DMS53 (cell line): ENCODE measurements at regions not wholly inside any gene's neighbourhood (a gene's known extent, or its start where the extent isn't known, plus 50 kb on each side); places are given as distances from the start of the nearest gene placed in this dataset.
"Not testable (repeated sequence)": the region's sequence is repeated elsewhere in the genome, so short reads cannot be mapped to it uniquely, and the experiment has no call there.

Experiments used
- DNase-seq: peaks from one replicate; lab custom pipeline; 2025; lab: John Stamatoyannopoulos, UW

DNA sequence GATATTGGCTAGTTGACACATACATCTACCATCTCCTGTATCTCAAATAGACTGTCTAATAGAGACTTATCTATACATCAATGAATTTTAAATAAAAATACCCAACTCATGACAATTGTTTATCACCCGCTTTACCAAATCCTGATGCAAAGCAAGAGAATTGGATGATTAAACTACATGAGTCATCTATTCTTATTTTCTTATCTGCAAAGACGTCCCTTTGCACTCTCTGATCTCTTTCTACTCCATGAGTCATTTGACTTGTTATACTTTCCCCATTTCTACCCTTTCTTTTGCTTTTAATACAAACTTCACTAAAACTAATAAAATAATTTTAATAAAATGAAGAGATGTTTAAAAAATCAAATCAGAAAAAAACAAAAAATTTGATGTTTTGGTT, 261.7 kb upstream of the MAP2 start:
- DNase-seq: no peak

DNA sequence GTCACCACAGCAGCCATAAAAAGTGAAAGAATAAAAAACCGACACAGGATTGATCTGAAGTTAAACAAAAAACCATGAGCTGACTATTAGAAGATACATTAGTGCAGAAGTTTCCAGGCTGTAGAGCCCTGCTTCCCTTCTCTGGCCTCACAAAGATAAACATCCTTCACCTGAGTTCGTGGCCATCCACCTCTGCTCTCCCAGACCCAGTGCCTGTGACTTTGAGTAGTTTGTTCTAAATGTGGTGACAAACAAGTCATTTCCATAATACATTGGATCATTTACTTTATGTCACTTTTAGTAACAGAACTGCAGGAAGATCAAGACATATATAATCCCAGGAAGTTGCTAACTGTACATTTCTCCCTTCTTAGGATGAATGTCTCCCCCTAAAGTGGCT, 241.9 kb upstream of the MAP2 start:
- no peak for DNase-seq

DNA sequence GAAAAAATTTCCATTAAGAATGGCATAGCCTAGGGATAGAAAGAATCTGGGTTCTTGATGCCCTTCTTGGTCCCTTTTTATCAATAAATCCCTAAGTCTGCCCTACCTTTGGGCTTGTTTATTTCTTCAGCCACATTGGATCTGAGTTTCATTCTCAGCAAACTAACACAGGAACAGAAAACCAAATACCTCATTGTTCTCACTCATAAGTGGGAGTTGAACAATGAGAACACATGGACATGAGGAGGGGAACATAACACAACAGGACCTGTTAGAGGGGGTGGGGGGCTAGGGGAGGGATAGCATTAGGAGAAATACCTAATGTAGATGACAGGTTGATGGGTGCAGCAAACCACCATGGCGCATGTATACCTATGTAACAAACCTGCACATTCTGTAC, 237.0 kb upstream of the MAP2 start:
- peak; percentile 60 for DNase-seq

DNA sequence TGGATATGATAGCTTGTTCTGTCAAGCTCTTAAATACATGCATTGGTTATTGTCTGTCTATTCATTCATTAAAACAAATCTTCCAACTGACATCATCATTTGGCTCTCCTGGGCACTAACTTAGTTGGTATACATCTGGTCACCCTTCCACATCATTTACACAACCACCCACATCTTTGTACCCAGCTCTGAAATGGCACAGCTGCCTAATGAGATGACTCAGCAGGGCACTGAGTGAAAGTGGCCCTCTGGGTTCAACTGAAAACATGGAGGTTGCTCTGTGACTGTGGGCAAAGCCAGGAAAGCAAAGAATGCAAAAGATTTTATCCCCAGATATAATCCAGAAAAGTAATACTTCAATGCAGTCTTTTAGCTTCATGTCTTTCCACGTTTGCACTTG, 234.0 kb upstream of the MAP2 start:
- peak; percentile 61 for DNase-seq

DNA sequence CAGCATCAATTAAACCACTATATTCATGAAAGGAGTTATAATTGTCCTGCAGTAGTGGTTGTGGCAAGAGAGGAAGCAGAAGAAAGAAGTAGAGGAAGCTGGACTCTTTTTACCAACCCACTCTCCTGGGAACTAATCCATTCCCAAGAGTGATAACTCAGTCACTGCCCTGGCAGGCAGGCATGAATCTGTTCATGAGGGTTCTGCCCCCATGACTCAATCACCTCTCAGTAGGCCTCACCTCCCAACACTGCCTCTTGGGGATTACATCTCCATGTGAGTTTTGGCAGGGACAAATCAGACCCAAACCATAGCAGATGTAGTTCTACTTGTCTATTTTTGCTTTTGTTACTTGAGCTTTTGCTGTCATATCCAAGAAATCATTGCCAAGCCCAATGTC, 232.7 kb upstream of the MAP2 start:
- peak; percentile 45 for DNase-seq

DNA sequence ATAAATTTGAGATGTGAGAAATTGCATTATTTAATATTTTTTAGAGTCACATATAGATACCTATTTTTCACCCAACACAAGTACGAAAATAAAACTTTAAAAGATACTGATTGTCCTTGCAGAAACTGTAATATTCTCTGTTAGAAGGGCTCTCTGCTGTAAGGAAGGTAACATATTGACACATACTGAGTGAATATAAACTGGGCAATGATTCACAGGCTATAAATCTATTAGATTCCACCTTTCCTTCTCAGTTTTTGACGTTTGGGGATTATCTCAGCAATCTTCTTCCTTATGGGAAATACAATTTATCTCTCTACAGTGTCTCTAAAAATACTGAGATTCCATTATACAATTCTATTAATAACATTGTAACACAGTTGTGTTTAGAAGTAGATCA, 229.1 kb upstream of the MAP2 start:
- no peak for DNase-seq

DNA sequence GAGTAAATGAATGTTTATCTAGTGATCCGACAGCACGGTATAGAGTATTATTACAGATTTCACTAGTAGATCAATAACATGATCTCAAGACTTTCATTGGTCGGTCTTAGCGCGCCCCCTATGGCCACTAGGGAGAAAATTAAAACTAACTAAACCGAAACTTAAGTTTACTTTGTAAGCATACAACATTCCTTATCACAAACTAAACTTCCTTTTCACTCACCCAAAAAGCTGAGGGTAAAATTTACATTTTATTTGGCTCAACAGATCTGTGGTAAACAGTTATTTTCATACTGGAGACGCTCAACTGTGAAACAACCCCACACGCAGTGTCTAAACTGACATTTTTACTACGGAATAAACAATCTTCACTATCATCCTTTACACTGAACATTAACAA, 215.6 kb upstream of the MAP2 start:
- DNase-seq: peak; percentile 64

DNA sequence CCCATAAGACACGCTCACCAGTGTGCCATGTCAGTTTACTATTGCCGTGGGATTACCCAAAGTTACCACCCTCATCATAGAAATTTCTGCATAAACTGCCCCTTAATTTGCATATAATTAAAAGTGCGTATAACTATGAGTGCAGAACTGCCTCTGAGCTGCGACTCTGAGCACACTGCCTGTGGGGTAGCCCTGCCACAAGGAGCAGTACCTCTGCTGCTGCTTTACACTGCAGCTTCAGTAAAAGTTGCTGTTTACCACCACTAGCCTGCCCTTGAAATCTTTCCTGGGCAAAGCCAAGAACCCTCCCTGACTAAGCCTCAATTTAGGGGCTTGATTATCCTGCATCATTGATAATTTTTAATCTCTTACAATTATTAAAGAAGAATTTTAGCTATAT, 213.9 kb upstream of the MAP2 start:
- DNase-seq: no peak

DNA sequence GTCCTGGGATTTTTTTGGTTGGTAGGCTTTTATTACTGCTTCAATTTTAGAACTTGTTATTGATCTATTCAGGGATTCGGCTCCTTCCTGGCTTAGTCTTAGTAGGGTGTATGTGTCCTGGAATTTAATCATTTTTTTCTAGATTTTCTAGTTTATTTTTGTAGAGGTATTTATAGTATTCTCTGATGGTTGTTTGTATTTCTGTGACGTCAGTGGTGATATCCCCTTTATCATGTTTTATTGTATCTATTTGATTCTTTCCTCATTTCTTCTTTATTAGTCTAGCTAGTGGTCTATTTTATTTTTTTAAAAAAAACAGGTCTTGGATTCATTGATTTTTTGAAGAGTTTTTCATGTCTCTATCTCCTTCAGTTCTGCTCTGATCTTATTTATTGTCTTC, 193.3 kb upstream of the MAP2 start:
- DNase-seq: no peak

DNA sequence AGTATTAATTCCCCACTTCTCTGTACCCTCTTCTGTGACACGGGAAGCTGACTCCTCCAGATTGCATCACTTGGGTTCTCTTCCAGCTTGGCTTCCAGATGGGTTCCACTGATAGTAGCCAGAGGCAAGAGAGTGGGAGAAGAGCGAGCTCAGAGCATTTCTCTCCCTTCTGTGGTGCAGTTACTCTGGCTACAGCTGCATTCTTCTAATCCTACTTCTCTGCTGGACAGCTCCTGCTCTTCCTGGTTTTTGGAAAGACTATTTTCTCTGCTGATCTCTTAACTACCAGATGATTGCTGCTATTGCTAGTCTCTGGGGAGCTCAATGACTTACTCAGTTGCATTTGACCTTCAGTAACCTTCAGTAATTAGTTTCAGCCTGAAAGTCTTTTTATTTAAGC, 187.5 kb upstream of the MAP2 start:
- DNase-seq: no peak

DNA sequence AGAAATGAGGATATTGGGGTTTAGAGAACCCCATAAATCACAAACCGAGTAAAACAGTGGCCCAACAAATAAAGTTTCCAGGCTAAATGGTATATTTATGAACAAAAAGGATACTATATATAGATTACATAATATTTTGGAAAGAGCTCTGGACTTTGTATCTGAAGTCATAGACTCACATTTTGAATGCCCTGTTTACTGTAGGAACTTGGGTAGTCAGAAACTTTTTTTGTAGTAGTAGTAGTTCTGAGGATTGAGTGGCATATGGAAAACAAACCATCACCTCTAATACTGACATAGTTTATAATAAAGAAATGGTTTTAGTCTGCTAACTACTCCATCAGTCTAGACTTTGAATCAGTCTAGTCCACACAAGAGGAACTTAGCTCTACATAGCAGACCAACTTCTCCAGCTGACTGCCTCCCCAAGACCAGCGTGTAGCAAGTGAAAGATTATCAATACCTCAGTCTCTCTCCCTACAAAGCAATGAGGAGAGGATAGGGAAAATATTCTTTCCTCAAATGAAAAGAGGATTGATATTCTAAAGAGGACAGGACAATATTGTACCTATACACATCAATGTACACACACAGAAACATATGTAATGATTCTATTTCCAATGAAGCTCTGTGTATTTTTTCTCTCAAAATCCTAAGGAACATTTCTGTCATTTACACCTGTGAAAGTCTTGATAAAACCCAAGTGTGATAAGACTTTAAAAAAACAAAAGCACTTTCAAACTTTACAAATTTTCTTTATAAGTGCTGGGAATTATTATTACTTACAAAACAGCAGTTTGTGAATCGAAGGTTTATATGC, 184.9 kb upstream of the MAP2 start:
- no peak for DNase-seq

DNA sequence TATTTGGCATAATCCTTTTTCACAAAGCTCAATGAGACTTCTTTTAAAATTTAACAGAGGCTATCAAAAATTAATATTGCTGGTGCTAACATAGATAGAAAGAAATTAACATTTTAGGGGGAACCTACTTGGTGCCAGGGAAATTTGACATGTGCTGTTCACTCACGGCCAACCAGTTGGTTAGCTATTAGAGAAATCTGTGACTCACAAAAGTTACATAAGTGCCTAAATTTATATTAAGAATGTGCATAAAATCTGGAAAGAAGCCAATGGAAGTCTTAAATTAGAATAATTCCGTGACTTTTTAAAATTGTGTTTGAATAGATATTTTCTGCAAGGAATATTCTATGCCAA, 184.3 kb upstream of the MAP2 start:
- no peak for DNase-seq

DNA sequence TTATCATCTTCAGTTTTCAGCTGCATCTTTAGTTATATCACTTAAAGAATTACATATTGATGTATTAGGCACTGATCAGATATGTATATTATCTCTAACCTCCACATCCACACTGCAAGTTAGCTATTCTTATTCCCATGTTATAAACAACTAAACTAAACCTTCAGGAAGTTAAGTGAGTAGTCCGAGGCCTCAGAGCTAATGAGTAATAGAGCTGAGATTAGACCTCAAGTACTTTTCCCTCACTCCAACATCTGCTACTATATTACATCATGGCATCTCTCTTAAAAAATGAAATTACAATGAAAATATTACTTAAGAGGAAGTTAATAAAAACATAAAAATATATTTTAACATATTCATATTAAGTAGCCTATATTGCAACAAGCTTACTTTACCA, 183.6 kb upstream of the MAP2 start:
- no peak for DNase-seq

DNA sequence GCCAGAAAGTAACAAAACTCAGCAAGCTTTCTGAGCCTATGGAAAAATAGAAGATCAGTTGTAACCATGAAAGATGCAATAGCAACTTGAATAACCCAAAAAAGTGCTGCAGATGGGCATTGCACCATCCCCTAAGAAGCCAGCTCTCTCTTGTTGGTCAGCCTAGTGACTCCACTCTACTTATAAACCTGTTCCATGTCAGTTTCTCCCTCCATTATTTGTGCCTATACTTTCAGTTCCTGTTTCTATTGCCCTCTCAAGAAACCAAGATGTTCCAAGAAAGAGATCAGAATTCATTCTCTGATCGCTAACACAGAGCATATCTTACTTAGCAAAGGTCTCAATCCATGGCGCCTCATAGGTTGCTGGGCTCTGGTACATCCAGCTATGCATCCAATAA, 170.3 kb upstream of the MAP2 start:
- DNase-seq: no peak

DNA sequence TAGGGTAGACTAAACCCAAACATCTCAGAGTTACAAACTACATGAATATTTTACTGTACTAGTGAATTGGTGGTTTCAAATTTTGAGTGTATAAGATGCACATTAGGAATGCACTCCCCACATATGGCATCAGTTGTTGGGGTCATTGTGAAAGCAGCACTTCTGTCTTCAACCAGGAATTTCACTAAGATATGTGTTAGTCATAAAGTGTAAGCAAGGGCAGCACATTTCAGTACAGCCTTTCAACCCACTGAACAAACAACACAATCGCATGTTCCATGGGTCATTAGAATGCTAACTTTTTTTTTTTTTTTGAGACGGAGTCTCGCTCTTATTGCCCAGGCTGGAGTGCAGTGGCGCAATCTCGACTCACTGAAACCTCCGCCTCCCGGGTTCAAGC, 164.1 kb upstream of the MAP2 start:
- no peak for DNase-seq

DNA sequence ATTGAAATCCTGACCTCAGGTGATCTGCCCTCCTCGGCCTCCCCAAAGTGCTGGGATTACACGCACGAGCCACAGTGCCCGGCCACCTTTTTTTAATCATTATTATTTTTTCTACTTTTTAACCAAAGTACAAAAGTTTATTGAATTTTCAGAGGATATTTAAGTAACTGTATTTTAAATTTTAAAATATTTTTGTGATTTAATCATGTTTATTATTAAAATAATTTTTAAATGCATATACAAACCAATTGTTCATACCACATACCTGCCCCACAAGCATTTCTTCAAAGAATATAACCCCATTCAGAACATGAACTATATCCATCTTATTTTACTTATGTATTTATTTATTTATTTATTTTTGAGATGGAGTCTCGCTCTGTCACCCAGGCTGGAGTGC, 163.6 kb upstream of the MAP2 start:
- no peak for DNase-seq

DNA sequence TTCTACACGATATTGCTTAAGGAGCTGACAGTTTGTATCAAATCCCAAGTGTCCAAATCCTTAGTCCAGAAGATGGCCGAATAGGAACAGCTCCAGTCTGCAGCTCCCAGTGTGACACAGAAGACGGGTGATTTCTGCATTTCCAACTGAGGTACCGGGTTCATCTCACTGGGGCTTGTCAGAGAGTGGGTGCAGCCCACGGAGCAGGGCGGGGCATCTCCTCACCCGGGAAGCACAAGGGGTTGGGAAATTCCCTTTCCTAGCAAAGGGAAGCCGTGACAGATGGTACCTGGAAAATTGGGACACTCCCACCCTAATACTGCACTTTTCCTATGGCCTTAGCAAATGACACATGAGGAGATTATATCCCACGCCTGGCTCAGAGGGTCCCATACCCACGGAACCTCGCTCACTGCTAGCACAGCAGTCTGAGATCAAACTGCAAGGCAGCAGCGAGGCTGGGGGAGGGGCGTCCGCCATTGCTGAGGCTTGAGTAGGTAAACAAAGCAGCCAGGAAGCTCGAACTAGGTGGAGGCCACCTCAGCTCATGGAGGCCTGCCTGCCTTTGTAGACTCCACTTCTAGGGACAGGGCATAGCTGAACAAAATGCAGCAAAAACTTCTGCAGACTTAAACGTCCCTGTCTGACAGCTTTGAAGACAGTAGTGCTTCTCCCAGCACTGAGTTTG, 162.3 kb upstream of the MAP2 start:
- DNase-seq: peak; percentile 66

DNA sequence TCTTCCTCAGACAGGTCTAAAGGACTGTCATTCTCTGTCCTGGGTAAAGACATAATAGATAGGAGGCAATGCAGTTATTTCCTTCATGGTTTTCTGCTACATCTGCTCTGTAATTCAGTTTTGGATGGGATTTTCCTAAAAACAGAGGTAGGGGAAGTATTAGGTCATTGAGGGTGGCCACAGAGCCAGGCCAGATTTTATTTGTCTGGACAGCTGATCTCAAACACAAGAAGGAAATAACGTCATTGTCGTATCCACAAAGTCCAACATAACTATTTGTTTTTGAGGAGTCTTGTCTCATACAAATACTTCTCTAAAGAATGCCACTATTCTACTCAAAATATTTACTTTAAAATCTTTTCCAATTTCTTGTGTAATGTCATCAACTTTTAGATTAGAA, 154.8 kb upstream of the MAP2 start:
- DNase-seq: no peak

DNA sequence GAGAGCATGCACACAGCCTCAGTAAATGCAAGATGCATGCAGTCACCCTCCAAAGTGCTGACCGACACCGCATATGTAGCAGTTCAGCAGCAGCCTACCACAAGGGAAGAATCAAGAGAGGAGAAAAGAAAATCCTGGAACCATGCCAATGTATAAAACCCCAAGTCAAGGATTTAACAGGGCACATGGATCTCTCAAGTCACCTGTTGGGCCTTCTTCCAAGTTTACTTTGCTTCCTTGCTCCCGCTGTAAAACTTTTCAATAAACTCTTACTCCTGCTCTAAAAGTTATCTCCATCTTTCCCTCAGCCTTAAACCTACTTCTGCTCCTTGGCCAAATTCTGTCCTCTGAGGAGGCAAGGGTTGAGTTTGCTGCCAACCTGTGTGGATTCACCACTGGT, 147.8 kb upstream of the MAP2 start:
- no peak for DNase-seq

DNA sequence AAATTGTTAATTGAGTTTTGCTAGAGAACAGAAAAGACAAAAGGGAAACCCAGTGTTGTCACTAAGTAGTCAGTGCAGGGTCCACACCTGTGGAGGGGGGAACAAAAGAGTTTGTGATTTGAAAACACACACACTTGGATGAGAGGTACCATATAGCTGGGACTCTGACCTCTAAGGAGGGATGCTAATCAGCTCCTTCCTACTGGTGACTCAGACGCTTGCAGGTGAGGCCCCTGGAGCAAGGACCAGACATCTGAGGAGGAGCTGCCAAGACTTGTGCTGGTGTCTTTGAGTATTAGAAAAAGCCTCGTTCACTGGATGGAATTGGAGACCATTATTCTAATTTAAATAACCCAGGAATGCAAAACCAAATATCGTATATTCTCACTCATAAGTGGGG, 146.4 kb upstream of the MAP2 start:
- no peak for DNase-seq

DNA sequence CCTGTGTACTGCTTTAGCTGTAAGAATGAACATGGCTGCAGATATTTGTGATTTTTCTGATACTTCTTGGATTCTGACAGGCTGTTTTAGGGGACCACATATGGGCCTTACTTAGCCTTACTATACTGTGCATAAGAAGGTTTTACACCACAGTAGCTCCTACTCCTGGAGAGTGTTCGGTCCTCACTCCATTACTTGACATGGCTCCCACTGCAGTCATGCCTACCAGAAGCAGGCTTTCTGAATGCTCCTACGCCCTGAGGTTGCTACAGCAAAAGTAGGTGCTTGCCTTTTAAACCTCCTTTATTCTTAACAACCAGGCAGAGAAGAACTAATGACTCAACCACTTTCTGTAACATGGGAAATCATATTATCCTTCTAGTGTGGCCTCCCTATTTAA, 125.2 kb upstream of the MAP2 start:
- no peak for DNase-seq

DNA sequence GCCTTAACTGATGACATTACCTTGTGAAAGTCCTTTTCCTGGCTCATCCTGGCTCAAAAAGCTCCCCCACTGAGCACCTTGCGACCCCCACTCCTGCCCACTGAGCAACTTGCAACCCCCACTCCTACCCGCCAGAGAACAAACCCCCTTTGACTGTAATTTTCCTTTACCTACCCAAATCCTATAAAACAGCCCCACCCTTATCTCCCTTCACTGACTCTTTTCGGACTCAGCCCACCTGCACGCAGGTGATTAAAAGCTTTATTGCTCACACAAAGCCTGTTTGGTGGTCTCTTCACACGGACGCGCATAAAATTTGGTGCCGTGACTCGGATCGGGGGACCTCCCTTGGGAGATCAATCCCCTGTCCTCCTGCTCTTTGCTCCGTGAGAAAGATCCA, 124.4 kb upstream of the MAP2 start:
- DNase-seq: not testable (repeated sequence)

DNA sequence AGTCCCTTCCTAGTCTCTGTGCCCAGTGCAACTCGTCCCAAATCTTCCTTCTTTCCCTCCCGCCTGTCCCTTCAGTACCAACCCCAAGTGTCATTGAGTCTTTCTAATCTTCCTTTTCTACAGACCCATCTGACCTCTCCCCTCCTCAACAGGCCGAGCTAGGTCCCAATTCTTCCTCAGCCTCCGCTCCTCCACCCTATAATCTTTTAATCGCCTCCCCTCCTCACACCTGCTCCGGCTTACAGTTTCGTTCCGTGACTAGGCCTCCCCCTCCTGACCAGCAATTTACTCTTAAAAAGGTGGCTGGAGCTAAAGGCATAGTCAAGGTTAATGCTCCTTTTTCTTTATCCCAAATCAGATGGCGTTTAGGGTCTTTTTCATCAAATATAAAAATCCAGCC, 123.1 kb upstream of the MAP2 start:
- not testable (repeated sequence) for DNase-seq

DNA sequence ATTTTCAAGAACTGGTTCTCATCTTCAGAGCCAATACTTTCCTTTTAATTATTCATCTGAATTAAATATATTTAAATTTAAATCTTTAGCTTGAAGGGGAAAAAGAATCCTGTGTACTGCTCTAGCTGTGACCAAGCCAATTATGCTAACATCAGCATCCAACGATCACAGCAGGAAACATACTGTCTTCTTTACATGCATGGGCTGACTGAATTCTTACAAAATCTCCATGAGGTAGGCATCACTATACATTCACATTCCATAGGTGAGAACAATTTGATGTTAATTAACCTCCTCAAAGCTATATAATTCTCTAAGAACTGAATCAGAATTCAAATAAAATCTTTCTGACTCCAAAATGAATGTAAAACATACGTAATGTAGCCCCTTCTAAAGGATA, 118.8 kb upstream of the MAP2 start:
- DNase-seq: no peak
